Left renal pelvis (tissue), 4 donors: ENCODE measurements at regions not wholly inside any gene's neighbourhood (a gene's known extent, or its start where the extent isn't known, plus 50 kb on each side); places are given as distances from the start of the nearest gene placed in this dataset.

ENCODE experiments used
- DNase-seq, 4 donors: peaks; one replicate each; pipeline ENCODE4 v3.0.0-alpha.2; 2013; ENCODE audit warnings: low read depth in 4 of 4, low spot score in 3 of 4

DNA sequence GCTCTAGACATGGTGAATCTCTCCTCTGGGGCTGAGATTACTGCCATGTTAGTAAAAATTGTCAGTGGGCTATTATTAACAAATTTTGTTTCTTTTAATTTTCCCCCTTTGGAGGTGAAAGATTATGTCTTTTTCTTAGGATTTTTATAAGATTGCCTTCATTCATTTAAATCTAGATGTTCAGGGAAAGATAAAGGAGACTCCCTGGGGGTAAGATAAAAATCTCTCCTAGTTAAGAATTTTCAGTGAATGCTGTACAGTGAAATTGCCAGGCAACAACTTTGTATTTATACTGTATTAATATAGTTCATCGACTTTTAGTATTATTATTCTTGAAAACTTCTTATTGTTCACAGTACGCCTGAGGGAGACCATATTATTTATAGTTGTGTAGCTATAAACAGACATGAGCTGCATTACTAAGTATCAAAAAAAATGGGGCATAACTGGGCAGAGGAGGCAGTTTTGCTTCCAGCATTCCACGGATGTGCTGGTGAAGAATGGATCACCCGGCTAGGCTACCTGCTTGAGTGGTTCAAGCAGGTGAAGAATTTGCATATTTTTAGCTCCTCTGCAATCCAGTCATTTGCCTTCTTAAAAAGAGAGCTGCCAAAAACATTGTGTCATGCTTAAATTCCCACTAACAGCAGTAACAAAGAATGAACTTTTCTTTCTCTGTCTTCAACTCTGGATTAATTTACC lies 552.1 kb downstream of the DNAJB9 start:
- DNase-seq, result no peak

DNA sequence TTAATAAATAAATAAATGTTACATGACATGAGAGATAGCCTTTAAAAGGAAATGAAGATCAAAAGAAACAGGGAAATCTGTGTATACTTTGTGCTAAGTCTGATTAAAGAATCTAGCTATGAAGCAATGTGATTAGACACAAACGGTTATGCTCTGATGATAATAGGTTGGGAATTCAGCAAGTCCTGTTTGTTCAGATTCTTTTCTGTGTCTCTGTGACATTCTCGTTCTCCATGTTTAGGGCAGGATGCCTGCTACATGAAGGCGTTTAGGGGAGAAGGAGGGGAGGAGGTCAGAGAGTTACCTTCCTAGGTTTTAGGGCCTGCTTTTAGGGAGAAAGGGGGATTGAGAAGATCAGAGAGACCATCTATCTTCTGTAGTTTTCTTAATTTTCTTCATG lies 555.3 kb downstream of the DNAJB9 start:
- no peak for DNase-seq

DNA sequence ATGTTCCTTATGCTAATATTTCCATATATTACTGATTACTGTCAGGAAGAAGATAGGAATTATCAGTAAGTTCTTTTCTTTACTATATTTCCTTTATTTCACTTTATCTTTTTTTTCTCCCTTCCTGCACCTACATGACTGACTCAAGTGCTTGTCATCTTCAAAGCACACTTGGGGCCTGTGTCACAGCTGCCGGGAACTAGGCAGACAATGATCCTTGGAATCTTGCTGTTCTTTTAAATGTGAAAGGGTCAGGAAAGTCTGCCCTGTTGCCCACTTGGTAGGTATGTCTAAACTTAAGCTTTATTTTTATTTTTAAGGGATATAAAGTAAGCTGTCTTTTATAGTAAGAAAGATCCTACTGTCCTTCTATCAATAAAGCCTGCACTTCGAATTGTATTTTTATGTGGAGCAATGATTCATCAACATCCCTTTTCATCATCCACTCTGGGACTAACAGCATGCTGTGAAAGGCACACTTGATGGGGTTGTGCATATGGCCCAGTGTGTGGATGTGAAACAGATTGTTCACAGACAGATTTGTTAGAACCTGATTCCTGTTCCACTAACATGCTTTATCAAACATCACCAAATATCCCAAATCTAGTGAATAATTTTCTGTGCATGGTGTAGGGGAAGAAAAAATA lies 556.9 kb downstream of the DNAJB9 start:
- DNase-seq, result no peak

DNA sequence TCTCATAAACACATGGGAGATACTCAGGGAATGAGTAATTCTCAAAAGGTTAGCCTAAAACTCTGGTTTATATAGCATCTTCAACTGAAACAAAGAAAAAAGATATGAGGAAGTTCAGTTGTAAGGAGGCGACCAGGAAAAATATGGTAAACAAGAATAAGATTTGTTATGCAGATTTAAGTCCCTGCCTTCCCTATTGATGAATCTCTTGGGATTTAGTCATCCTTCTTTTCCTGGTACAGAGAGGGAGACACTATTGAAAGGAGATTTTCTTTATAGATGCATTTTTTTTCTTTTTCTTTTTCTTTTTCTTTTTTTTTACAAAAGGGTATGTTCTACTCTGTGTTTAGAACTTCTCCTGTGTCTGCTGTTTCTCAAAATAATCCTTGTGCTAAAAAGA lies 557.5 kb downstream of the DNAJB9 start:
- no peak for DNase-seq

DNA sequence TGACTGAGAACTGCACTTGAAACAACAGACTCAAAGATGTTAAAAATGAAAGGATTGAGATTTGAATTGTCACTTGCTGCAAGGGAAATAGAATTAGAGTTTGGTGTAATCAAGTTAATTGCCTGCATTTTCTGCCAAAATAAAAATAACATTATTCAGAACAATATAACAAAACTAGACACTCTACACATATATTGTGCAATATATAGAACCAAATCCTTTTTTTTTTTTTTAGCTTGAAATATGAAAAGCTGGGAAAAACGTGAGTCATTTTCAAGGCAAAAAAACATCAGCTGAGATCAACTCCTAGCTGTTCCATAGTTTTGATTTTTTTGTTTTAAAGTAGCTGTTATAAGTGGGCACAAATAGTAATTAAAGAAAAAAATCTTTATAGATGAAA lies 561.5 kb downstream of the DNAJB9 start:
- no peak for DNase-seq

DNA sequence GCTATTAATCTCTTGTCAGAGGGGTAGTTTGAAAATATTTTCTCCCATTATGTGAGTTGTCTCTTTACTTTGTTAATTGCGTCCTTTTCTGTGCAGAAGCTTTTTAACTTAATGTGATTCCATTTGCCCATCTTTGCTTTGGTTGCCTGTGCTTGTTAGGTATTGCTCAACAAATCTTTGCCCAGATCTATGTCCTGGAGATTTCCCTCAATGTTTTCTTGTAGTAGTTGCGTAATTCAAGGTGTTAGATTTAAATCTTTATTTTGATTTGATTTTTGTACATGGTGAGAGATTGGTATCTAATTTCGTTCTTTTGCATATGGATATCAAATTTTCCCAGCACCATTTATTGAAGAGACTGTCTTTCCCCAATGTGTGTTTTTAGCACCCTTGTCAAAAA lies 567.2 kb downstream of the DNAJB9 start:
- DNase-seq, result no peak

DNA sequence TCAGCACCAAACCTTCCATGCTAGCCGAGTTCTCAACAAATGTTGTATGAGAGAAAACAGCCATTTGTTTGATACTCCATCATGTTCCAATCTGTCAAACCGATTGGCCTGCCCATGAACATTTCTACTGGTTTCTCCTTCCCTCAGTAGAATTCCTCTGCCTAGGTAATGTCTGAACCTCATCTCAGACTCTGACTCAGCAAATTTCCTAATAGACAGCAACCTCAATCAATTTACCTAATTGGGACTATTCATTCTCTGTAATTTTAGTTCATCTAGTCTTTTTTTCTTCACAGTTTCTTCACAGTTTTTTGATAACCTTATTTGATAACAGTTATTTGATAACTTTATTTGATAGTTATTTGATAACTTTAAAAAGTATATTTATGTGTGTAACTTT lies 585.1 kb downstream of the DNAJB9 start:
- DNase-seq, result no peak

DNA sequence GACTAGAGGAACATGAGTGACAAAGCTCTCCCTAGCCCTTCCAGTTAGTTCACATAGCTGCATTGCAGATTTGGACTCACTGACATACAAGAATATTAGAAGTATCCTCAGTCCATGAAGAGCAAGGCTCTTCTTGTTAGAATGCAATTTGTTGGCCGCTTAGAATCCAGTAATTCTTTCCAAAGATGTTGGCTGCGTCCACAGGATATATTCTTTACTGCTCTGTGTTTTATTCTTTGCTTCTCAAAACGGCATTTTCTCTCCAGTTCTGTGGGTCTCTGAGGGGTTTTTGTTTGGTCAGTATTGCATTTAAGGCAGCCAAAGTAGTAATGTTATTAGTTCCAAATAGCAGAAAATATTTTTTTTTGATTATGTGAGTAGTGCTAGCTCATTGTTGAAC lies 588.6 kb downstream of the DNAJB9 start:
- DNase-seq, result no peak

DNA sequence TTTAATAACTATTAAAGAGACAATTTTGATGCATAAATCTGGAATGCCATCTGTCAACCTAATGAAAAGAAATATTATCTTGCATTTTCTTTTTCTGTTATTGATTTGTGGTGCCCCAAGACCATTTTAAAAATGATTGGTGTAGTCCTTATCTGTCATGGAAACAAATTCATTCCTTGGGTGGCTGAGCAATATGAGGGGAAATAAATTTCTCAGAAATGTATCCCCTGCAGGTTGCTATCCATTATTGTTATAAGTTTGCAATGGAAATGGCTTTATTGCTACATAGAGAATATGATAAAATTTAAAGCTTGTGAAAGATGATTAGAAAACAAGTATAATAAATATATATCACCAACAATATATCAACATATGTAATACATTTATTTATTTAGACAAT lies 607.0 kb downstream of the DNAJB9 start:
- no peak for DNase-seq

DNA sequence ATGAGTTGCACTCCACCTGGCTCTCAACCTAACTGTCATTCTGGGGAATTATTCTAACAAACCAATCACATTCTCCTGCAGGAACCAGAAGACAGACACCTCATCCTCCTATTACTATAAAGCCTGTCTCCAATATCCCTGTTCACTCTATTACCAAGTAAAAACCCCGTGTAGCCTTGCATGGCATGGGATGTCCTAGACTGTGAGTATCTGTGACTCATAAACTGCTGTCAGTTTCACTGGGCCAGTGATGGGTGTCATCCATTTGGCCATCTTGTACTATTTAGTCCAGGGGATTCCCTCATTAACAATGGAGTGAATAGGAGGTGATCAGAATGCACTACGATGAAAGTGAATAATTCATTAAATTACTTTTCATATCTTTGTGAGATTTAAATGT lies 608.7 kb downstream of the DNAJB9 start:
- no peak for DNase-seq

DNA sequence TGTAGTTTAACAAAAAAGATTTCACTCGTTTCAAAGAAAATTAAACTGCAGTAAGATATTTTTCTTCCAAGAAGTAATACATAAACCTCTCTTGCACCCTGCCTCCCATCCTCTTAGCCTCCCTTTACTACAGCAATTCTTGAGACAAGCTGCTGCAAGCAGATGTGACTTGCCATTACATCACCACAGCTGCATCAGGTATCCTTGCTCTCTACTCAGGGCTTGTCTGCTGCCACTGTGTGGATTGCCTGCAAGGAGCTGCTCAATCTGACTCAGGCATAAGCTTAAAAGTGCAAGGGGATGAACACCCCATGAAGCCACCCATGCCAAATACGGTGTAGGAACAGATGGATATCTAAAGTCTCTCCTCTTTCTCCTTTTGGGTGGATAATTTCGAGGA lies 609.9 kb downstream of the DNAJB9 start:
- no peak for DNase-seq

DNA sequence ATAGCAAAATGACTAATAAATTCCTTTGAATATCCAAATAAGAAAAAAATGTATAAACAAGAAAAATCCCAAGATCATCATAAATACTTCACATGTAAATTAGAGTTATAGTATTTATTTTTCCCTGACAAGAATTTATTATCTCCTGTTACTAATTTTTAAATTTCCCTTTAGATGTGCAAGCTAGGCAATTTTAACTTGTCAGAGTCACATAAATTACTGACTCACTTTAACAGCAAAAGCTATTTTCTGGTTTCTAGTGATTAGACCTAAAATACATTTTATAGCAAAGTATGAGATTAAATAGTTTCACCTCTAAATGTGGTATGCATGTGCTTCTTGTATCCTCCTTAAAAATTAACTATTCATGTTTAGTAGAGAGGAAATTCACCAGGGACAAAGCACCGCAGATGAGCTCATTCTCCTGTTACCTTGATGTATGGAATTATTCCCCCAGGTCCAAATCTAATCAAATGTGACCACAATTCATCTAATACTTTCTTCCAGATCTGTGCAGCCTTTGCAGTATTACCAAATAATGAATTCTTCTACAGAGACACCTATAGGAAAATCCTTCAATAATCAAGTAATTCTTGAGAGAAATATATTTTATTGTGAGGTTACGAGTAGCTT lies 621.2 kb downstream of the DNAJB9 start:
- DNase-seq, result no peak

DNA sequence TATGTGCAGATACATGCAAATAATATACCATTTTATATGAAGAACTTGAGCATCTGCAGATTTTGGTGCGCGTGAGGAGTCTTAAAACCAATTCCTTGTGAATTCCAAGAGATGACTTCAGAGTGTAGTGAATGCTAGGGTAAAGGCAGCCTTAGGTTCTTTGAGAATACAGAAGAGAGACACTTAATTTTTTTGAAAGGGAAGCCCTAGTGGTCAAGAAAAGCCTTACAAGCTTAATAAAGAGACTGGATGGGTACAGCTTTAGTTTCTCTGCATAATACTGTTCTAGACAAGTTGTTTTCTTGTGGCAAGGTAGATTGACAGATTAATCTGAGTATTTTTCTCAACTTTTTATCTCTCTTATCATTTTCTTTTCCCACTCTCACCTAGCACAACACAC lies 636.5 kb downstream of the DNAJB9 start:
- no peak for DNase-seq

DNA sequence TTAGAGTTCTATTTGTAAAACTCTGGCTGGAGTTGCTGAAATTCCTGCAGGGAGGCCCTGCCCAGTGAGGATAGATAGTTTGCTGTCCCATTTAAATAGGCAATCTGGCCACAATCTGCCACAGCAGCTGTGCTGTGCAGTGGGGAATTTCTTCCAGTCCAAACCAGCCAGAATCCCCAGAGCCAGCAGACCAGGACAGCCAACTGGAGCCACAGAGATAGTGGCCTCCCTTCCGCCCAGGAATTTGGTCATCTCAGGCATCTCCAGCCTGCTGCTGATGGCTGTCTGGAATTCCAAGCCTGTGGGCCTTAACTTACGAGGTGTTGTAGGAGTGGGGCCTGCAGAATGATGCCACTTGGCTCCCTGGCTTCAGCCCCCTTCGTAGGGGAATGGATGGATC lies 643.4 kb downstream of the DNAJB9 start:
- DNase-seq, result no peak

DNA sequence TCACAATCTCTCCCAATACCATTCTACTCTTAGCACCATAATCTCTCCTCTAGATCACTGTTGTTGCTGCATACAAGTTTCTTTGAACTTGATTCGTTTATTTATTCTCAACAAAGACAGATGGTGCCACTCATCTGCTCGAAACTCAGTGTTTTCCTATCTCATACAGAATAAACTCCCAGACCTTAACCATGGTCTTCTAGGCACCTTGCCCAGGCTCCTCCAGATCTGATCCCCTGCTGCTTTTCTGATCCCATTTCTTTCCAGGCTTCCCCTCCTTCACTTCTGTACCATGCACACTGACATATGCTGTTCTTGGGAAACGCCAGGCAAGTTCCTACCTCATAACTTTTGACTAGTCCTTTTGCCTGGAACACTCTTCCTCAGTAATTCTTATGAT lies 645.7 kb downstream of the DNAJB9 start:
- DNase-seq, result no peak

DNA sequence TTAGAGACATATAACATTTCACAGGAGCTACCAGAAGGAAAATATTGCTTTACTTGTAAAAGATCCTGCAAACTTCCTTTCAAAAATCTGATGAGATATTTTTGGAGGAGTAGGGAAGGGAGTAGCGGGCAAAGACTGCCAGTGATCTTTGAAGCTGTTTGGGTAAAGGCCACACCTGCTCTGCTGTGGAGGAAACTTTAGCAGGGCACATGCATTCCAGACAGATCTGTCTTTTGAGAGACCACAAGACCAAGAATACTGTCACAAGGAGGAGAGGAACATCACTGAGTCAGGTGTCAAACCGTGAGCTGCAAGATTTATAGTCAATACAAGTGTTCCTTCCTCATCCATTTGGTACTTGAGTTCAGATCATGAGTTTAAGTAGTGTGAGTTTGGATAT lies 654.4 kb downstream of the DNAJB9 start:
- no peak for DNase-seq

DNA sequence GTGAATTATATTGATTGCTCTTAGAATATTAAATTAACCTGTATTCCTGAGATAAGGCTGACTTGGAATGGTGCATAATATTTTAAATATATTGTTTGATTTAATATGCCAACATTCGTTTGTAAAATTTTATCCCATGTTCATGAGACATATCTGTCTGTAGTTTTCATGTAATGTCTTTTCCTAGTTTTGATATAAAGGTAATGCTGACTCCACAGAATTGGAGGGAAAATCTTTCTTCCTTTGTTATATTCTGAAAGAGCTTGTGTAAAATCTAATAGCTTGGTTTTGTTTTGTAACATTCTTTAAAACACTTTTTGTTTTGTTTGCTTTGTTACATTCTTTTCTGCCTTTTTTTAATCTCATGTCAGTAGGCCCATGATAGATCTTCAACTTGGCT lies 657.0 kb downstream of the DNAJB9 start:
- no peak for DNase-seq

DNA sequence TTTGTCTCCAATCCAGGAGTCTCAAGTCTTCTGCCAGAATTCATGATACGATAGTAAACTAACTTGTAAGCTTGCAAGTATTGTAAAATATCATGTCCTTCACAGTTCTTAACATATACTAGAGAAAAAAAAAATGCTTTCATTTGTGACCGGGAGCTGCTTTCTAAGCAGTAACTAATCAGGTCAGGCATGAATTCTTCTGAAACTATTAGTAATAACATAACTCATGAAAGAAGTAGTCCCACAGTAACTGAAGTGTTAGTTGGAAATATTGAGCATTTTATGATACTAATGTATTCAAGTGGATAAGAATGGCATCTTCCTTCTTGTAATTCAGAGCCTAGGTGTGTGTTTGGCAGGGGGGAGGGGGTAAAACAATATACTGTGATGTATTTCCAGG lies 665.6 kb downstream of the DNAJB9 start:
- no peak for DNase-seq

DNA sequence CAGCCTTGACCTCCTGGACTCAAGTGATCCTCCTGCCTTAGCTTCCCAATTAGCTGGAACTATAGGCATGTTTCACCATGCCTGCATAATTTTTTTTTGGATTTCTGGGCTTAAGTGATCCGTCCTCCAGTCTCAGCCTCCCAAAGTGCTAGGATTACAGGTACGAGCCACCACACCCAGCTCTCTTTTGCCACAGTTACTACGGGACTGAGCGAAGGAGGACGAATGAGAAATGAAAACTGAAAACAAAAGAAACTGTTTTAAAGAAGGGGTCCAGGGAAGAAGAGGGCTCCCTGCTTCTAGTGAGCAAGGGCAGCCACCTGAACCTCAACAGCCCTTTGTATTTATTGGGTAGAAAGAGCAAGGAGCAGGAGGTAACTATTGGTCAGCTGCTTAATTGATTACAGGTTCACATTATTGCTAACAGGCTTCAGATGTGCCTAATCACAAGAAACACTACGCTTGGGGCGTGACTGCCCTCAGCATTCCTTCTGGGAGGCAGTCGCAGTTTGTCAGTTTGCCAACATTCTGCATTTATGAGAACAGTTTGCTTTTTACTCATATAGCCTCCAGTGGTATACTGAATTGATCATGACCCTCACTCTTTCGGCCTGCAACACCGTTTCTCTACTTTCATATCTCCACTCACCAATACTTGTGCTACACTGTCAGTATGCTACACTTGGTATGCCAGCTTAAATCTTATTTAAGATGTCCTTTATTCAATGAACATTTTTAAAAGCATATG lies 676.8 kb downstream of the DNAJB9 start:
- no peak for DNase-seq

DNA sequence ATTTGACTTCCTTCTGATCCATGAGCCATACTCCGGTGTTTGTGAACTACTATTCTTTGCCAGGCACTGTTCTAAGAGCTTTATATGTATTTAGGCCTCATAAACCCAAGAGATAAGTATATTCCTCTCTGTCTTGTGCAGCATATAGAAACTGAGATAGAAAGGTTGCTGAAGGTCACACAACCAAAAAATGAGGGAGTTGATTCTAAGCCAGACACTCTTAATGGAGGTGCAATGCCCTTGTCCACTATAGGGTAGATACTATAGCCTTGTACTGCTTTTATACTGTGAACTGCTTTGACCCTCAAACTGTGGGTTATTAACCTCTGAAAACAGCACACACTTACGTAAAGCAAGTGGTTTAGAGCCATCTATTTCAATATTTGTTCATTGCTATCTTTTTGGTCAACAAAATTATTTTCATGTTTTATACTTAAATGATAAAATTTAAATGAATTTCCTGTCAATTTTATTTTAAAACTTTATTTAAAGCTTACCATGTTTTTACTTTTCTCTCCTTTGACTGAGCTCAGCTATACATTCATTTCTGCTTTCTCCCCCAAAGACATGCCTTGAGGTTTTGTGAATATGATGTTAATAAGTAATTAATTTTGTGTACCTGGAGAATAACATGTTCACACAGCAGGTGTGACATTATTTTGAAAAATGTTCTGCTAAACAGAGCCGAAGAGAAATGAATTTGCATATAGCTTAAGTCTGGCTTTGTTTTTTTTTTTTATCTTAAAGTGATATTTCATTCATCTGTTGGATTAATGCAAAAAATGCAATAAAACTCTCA lies 687.3 kb downstream of the DNAJB9 start:
- no peak for DNase-seq

DNA sequence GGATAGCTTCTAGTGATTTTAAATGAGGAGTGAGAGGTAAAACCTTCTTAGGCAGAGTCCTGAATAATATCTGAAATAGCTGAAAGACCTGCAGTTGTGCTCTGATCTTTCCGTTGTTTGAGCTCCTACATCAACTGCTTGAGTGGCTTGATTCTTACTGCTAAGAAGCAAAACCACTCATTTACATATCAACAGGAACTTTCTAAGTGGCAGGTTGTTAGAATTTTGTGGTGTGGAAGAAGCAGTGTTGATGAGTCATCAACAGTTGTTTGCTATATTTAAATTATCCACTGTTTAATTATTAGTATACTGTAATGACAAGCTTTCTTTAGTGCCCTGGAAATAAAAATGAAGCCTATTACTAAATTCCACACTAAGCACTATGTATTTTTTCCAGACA lies 689.5 kb downstream of the DNAJB9 start:
- DNase-seq, result no peak
